HAP-1 (cell line): ENCODE measurements at regions not wholly inside any gene's neighbourhood (a gene's known extent, or its start where the extent isn't known, plus 50 kb on each side); places are given as distances from the start of the nearest gene placed in this dataset.
A peak's percentile ranks its signal among the peaks of the same experiment; 100 is the strongest.

ENCODE experiments used
- DNase-seq, 2 experiments: peaks; one replicate each; pipeline ENCODE4 v3.0.0-alpha.2; 2016 to 2020; ENCODE audit warnings: low spot score in 2 of 2
- H3K27me3 ChIP-seq: fragments of 250-450 bp; sonication (Bioruptor Pico); 2 replicates; pipeline ENCODE4 v1.5.1; 2020; ENCODE audit warnings: low read depth, mild to moderate bottlenecking, moderate library complexity
- H3K36me3 ChIP-seq: fragments of 250-450 bp; sonication (Bioruptor Pico); replicated peaks from 2 replicates; pipeline ENCODE4 v1.5.1; 2020; ENCODE audit warnings: mild to moderate bottlenecking
- H3K4me1 ChIP-seq: fragments of 250-450 bp; sonication (Bioruptor Pico); 2 replicates; pipeline ENCODE4 v1.5.1; 2020; ENCODE audit warnings: mild to moderate bottlenecking
- H3K4me3 ChIP-seq: fragments of 250-450 bp; sonication (Bioruptor Pico); 2 replicates; pipeline ENCODE4 v1.5.1; 2020; ENCODE audit warnings: mild to moderate bottlenecking, moderate library complexity
- H3K9me3 ChIP-seq: fragments of 250-450 bp; sonication (Bioruptor Pico); 2 replicates; pipeline ENCODE4 v1.5.1; 2020; ENCODE audit warnings: mild to moderate bottlenecking, moderate library complexity
- in situ Hi-C: fragments of 300-500 bp; cut with MboI; formaldehyde crosslinking; loops from 3 replicates; pipeline ENCODE4 v1.14.3; 2020; ENCODE audit warnings: low sequenced_read_pairs, inconsistent platforms, mixed read lengths

- Histone ChIP-seq H3K27me3 (no peaks in the 10 kb centered on the region), H3K36me3 (no peaks in the 10 kb centered on the region)
These were observed 1682.7 kb upstream of the PCDH7 start for GRCh38 chr4:29037501-29037900.

GRCh38 chr4:29043411-29043810 lies 1676.8 kb upstream of the PCDH7 start:
- Histone ChIP-seq H3K36me3 (no peaks in the 10 kb centered on the region), H3K9me3 (no peaks in the 10 kb centered on the region), H3K27me3 (no peaks in the 10 kb centered on the region), H3K4me3 (no peak overlapping the region), H3K4me1 (no peaks in the 10 kb centered on the region)
- in situ Hi-C loops = no loop called here
- no peak for DNase-seq

More at GRCh38 chr4:29037501-29037900, 1682.7 kb upstream of the PCDH7 start:
- Histone ChIP-seq H3K4me3 (no peak overlapping the region), H3K9me3 (no peaks in the 10 kb centered on the region), H3K4me1 (no peaks in the 10 kb centered on the region)
- DNase-seq = no peak
- in situ Hi-C loops = no loop called here

- Histone ChIP-seq H3K4me3 (no peak overlapping the region), H3K9me3 (no peaks in the 10 kb centered on the region), H3K4me1 (peaks cover 7% of the 10 kb centered on the region), H3K27me3 (no peaks in the 10 kb centered on the region), H3K36me3 (no peaks in the 10 kb centered on the region)
- no peak for DNase-seq
- in situ Hi-C loops = no loop called here
These were observed 1674.0 kb upstream of the PCDH7 start for GRCh38 chr4:29046186-29046585.

GRCh38 chr4:29046781-29047180 lies 1673.4 kb upstream of the PCDH7 start:
- Histone ChIP-seq H3K9me3 (no peaks in the 10 kb centered on the region), H3K4me1 (peaks cover 11% of the 10 kb centered on the region), H3K4me3 (no peak overlapping the region), H3K36me3 (no peaks in the 10 kb centered on the region), H3K27me3 (no peaks in the 10 kb centered on the region)
- in situ Hi-C loops = no loop called here
- DNase-seq = no peak

- Histone ChIP-seq H3K4me3 (no peak overlapping the region), H3K4me1 (peaks cover 13% of the 10 kb centered on the region), H3K27me3 (no peaks in the 10 kb centered on the region), H3K36me3 (no peaks in the 10 kb centered on the region), H3K9me3 (no peaks in the 10 kb centered on the region)
- in situ Hi-C loops = no loop called here
- no peak for DNase-seq
These were observed 1672.7 kb upstream of the PCDH7 start for GRCh38 chr4:29047341-29048041.

GRCh38 chr4:29051381-29051965 lies 1668.7 kb upstream of the PCDH7 start:
- Histone ChIP-seq H3K4me1 (peaks cover 13% of the 10 kb centered on the region), H3K4me3 (no peak overlapping the region), H3K9me3 (no peaks in the 10 kb centered on the region), H3K36me3 (no peaks in the 10 kb centered on the region), H3K27me3 (no peaks in the 10 kb centered on the region)
- in situ Hi-C loops = no loop called here
- DNase-seq = peak; percentile 26 to 88

GRCh38 chr4:29052266-29052665 lies 1667.9 kb upstream of the PCDH7 start:
- H3K4me3 ChIP-seq = no peak overlapping the region
- no peaks in the 10 kb centered on the region for H3K9me3 ChIP-seq
- in situ Hi-C loops = no loop called here
- H3K36me3 ChIP-seq = no peaks in the 10 kb centered on the region
- H3K27me3 ChIP-seq = no peaks in the 10 kb centered on the region
- no peak for DNase-seq
- peaks cover 13% of the 10 kb centered on the region for H3K4me1 ChIP-seq

GRCh38 chr4:29058531-29058930 lies 1661.6 kb upstream of the PCDH7 start:
- Histone ChIP-seq H3K9me3 (no peaks in the 10 kb centered on the region), H3K36me3 (no peaks in the 10 kb centered on the region), H3K4me3 (no peak overlapping the region), H3K27me3 (no peaks in the 10 kb centered on the region), H3K4me1 (no peaks in the 10 kb centered on the region)
- in situ Hi-C loops = no loop called here
- DNase-seq = no peak

- no peaks in the 10 kb centered on the region for H3K27me3 ChIP-seq
- H3K9me3 ChIP-seq = no peaks in the 10 kb centered on the region
- in situ Hi-C loops = no loop called here
- H3K4me3 ChIP-seq = no peak overlapping the region
- no peaks in the 10 kb centered on the region for H3K4me1 ChIP-seq
- H3K36me3 ChIP-seq = no peaks in the 10 kb centered on the region
- no peak for DNase-seq
These were observed 1653.3 kb upstream of the PCDH7 start for GRCh38 chr4:29066861-29067260.

- Histone ChIP-seq H3K27me3 (no peaks in the 10 kb centered on the region), H3K4me3 (no peak overlapping the region), H3K9me3 (no peaks in the 10 kb centered on the region), H3K4me1 (no peaks in the 10 kb centered on the region), H3K36me3 (no peaks in the 10 kb centered on the region)
- DNase-seq = no peak
- in situ Hi-C loops = no loop called here
These were observed 1646.6 kb upstream of the PCDH7 start for GRCh38 chr4:29073571-29073970.

- no peaks in the 10 kb centered on the region for H3K36me3 ChIP-seq
- no peaks in the 10 kb centered on the region for H3K4me1 ChIP-seq
- no peaks in the 10 kb centered on the region for H3K9me3 ChIP-seq
- DNase-seq = no peak
- in situ Hi-C loops = no loop called here
- H3K4me3 ChIP-seq = no peak overlapping the region
- H3K27me3 ChIP-seq = no peaks in the 10 kb centered on the region
These were observed 1644.8 kb upstream of the PCDH7 start for GRCh38 chr4:29075366-29075765.

GRCh38 chr4:29079260-29079659 lies 1640.9 kb upstream of the PCDH7 start:
- H3K9me3 ChIP-seq = no peaks in the 10 kb centered on the region
- no peak for DNase-seq
- H3K4me3 ChIP-seq = no peak overlapping the region
- no peaks in the 10 kb centered on the region for H3K27me3 ChIP-seq
- no peaks in the 10 kb centered on the region for H3K36me3 ChIP-seq
- in situ Hi-C loops = no loop called here
- no peaks in the 10 kb centered on the region for H3K4me1 ChIP-seq

- Histone ChIP-seq H3K4me3 (no peak overlapping the region), H3K4me1 (no peaks in the 10 kb centered on the region), H3K9me3 (no peaks in the 10 kb centered on the region), H3K27me3 (no peaks in the 10 kb centered on the region), H3K36me3 (no peaks in the 10 kb centered on the region)
- peak in 1 of 2 experiments; percentile 6 for DNase-seq
- in situ Hi-C loops = no loop called here
These were observed 1638.8 kb upstream of the PCDH7 start for GRCh38 chr4:29081234-29081955.

GRCh38 chr4:29082684-29083083 lies 1637.5 kb upstream of the PCDH7 start:
- no peak overlapping the region for H3K4me3 ChIP-seq
- no peak for DNase-seq
- in situ Hi-C loops = no loop called here

More at GRCh38 chr4:29082684-29083083, 1637.5 kb upstream of the PCDH7 start:
- Histone ChIP-seq H3K4me1 (no peaks in the 10 kb centered on the region), H3K27me3 (no peaks in the 10 kb centered on the region), H3K36me3 (no peaks in the 10 kb centered on the region), H3K9me3 (no peaks in the 10 kb centered on the region)
